GM21737 (cell line): ENCODE measurements at regions not wholly inside any gene's neighbourhood (a gene's known extent, or its start where the extent isn't known, plus 50 kb on each side); places are given as distances from the start of the nearest gene placed in this dataset.
"Not testable (repeated sequence)": the region's sequence is repeated elsewhere in the genome, so short reads cannot be mapped to it uniquely, and the experiment has no call there.

Experiments used
- ATAC-seq: cut with Tn5 transposase; IDR thresholded peaks from one replicate; pipeline ENCODE4 v1.9.1; 2021; ENCODE audit warnings: mild to moderate bottlenecking, moderate library complexity; ENCODE audit not compliant: unreplicated experiment

- ATAC-seq: no peak
Measured at GRCh38 chr4:65265526-65265925, 404.8 kb downstream of the EPHA5 start.

GRCh38 chr4:65259296-65259695 lies 411.0 kb downstream of the EPHA5 start:
- ATAC-seq: no peak

GRCh38 chr4:65250916-65251315 lies 419.4 kb downstream of the EPHA5 start:
- ATAC-seq: no peak

GRCh38 chr4:65249111-65249510 lies 421.2 kb downstream of the EPHA5 start:
- no peak for ATAC-seq

- no peak for ATAC-seq
Measured at GRCh38 chr4:65242156-65242846, 428.0 kb downstream of the EPHA5 start.

GRCh38 chr4:65241257-65241997 lies 428.9 kb downstream of the EPHA5 start:
- ATAC-seq: no peak

GRCh38 chr4:65234061-65234460 lies 436.2 kb downstream of the EPHA5 start:
- no peak for ATAC-seq

GRCh38 chr4:65227628-65228027 lies 442.7 kb downstream of the EPHA5 start:
- ATAC-seq: no peak

GRCh38 chr4:65223601-65224000 lies 446.7 kb downstream of the EPHA5 start:
- no peak for ATAC-seq

- ATAC-seq: not testable (repeated sequence)
Measured at GRCh38 chr4:65223074-65223473, 447.2 kb downstream of the EPHA5 start.

- ATAC-seq: no peak
Measured at GRCh38 chr4:65217179-65217578, 453.1 kb downstream of the EPHA5 start.

GRCh38 chr4:65202853-65203236 lies 467.4 kb downstream of the EPHA5 start:
- no peak for ATAC-seq

GRCh38 chr4:65202165-65202852 lies 468.0 kb downstream of the EPHA5 start:
- ATAC-seq: no peak

GRCh38 chr4:65195666-65196065 lies 474.6 kb downstream of the EPHA5 start:
- ATAC-seq: no peak

GRCh38 chr4:65195002-65195401 lies 475.3 kb downstream of the EPHA5 start:
- no peak for ATAC-seq

GRCh38 chr4:65193985-65194384 lies 476.3 kb downstream of the EPHA5 start:
- no peak for ATAC-seq

- no peak for ATAC-seq
Measured at GRCh38 chr4:65190780-65191179, 479.5 kb downstream of the EPHA5 start.

GRCh38 chr4:65175585-65175984 lies 494.7 kb downstream of the EPHA5 start:
- ATAC-seq: no peak

- no peak for ATAC-seq
Measured at GRCh38 chr4:65170768-65171514, 499.3 kb downstream of the EPHA5 start.

GRCh38 chr4:65167719-65168118 lies 502.6 kb downstream of the EPHA5 start:
- ATAC-seq: no peak

GRCh38 chr4:65152205-65152604 lies 518.1 kb downstream of the EPHA5 start:
- no peak for ATAC-seq
